ENCODE measurements at regions not wholly inside any gene's neighbourhood (a gene's known extent, or its start where the extent isn't known, plus 50 kb on each side); places are given as distances from the start of the nearest gene placed in this dataset.

- TF ChIP-seq CTCF (IDR thresholded peaks at IDR 0.05) (no peak), POLR2A (IDR thresholded peaks at IDR 0.05) (no peak)
Measured at GRCh38 chr7:156585025-156585648, 55.4 kb upstream of the RNF32 start.
